ENCODE measurements at regions not wholly inside any gene's neighbourhood (a gene's known extent, or its start where the extent isn't known, plus 50 kb on each side); places are given as distances from the start of the nearest gene placed in this dataset.
"Not testable (repeated sequence)": the region's sequence is repeated elsewhere in the genome, so short reads cannot be mapped to it uniquely, and the experiment has no call there.

DNA sequence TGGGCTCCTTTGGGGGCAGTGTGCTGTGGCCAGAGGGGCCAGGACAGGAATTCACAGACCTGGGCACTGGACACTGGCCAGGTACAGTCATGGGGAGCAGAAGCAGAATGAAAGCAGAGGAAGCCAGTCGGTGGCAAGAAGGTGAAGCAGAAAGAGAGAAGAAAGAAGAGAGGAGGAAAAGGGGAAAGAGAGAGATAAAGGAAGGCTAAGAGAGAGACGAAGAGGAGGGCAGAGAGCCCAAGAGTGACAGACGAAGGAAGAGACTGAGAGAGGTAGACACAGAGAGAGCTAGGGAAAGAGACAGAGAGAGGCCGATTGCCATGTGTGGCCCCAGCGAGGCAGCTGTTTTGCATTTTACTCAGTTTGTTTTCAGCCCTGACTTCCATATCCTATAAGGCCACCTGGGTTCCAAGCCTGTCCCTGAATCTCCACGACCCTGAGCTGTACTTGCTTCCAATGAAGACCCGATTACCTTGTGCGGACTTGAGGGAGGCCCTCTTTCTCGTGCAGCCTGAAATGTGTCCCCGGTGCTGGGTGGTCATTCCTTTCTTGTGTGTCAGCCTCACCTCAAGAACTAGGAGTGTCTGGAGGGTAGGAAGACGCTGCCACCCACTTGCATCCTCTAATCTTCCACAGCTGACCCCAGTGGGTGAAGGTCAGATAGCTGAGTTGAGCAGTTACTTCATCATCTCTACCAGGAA, 73.9 kb downstream of the LSM3 start:
- DNase-seq, result no peak

DNA sequence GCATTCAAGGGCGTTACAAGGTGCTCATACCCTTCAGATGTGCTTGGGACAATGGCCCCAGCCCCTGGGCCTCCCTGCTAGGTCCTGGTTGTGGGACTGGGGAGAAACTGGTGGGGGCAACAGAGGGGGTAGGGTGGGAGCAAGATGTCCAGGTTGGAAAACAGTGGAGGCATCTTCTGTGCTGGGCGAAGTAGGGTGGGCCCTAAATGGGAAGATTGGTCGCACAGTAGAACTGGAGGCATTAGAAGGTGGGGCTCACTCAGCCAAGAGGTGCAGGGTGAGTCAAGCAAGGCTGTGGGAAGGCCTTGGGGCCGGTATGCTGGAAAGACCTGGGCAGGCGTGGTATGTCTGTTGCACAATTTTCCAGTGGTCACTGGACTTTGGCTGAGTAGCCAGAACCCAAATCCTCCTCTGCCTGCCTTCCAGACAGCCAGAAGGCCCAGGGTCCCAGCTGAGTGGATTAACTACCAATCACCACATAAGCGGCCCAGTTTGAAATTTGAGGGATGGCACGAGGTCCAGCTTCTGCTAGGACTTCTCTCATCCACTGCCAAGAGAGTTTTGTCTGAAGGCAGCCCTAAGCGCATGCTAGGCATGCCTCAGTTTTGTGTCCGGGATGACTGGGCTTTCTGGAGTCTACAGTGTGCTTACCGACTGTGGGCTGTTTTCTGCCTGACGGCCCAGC, 74.5 kb downstream of the LSM3 start:
- DNase-seq, result no peak

DNA sequence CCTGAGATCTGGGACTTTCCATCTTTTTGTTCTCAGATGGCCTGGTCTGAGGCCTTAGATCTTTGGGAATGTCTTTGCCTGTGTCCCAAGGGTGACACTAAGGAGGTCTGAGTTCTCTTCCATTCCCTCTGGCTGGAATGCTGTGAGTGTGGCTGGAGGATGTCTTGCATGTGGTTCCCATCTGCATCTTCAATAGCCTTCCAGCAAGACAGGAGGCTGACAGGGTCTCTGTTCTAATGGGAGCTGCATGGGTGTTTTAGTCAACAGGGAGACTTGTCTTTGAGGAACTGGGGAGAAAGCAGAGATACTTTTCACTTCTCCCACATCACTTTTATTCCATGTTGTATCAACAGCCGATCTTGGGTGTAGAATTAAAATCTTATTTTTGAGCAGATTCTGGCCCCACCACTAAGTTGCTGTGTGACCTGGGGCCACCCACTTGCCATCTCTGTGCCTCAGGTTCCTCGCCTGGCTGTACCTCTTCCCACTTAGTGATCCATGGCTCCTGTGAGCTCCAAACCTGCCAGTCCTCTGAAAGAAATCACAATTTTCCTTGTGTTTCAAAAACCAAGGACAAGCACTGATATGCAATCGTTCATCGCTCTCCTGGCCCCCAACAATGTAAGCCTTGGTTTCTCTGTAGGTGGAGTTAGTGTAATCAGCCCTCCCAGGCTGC, 75.2 kb downstream of the LSM3 start:
- DNase-seq, result no peak

DNA sequence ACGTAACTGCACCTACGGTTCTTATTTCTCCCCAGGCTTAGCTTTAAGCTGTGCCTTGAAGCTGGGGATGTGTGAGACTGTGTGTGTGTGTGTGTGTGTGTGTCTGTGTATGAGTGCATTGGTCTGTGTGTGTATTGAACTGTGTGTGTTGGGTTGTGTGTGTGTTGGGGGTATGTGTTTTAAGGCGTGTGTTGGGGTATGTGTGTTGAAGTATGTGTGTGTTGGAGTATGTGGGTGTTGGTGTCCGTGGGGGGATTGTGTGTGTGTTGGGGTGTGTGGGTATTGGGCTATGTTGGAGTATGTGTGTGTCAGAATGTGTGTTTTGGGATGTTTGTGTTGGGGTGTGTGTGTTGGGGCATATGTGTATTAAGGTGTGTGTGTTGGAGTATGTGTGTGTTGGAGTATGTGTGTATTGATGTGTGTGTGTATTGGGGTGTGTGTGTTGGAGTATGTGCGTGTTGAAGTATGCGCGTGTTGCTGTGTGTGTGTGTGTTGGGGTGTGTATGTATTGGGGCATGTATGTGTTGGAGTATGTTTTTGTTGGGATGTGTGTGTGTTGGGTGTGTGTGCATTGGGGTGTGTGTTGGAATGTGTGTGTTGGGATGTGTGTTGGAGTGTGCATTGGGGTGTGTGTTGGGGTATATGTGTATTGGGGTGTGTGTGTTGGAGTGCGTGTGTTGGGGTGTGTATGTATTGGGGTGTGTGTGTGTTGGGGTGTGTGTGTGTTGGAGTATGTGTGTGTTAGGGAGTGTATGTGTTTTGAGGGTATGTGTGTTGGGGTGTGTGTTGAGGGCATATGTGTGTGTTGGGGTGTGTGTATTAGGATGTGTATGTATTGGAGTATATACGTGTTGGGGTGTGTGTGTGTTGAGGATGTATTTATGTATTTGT, 76.4 kb downstream of the LSM3 start:
- no peak for DNase-seq

DNA sequence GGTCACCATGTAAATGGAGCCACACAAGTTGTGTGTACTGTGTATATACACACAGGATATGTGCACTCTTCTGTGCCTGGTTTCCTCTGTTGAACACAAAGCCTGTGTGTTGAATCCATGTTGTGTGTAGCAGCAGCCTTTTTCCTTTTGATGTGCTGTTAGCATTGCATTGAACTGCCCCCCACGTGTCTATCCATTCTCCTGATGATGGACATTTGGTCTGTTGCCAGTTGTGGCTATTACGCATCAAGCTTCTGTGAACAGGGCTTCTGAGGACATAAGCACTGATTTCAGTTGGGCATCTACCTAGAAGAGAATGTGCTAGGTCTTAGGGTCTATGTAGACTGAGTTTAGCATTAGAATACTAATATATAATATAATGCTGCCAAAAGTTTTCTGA, 77.4 kb downstream of the LSM3 start:
- no peak for DNase-seq

DNA sequence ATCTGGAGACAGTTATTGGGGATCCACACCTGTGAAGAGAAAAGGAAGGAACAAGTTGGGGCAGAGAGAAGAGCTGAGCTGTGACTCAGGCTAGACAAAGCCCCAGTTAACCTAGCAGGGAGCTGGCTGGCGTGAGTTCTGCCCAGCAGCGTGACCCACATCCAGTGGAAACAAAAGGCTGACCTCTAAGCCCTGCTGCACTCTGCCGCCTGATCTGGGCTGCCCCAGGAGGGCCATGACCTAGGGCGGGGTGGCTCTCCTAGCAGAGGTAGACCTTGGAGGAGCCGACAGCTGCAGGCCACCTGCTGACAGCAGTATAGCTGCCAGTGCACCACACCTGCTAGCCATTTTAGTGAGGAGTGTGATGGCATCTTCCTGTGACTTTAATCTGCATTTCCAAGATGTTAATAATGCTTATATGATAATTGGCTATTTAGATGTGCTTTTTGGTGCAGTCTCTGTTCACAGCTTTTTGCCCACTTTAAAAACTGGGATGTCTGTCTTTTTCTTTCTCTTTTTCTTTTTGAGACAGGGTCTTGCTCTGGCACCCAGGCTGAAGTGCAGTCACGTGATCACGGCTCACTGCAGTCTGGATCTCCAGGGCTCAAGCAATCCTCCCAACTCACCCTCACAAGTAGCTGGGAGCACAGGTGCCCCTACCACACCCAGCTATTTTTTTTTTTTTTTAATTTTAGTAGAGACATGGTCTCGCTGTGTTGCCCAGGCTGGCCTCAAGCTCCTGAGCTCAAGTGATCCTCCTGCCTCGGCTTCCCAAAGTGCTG, 78.1 kb downstream of the LSM3 start:
- DNase-seq, result no peak

DNA sequence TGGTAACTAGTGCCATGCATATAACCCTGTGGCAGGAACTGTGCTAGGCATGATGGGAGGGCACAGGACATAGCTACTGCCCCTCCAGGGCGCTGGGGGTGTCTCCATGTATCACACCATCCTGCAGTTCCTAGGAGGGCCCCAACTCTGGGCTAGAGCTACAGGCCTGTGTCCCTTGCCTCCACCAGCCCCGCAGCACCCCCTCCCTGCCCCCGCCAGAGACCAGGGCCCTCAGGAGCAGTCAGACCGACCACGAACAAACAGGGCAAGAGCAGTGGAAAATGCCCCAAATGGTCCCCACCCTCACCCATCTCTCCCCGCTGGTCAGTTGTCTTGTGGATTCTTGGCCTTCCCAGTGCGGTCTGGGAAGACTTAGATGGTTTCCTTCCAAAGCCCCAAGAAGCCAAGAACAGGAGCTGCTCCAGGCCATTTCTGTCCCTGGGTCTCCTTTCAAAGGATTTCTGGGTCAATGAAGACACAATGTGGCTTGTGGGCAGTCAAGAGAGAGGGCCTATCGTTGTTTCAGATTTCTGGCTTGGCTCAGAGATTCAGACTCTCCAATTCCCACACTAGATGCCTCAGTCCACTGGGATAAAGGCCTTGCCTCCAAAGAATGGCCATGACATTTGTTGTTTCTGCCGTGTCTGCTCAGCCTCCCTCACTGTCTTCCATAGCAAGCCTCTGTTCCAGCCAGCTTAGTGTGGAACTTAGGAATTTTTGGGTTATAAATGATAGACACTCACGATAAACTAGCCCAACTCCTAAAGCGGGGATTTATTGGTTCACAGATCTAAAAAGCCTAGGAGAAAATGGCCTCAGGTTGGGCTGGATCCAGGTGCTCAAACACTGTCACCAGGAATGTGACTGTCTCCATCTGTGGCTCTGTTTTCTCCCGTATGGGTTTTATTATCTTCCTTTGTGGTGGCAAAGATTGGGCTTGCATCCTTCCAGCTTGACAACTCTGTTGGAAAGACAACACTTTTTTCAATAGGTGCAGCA, 80.6 kb downstream of the LSM3 start:
- DNase-seq, result no peak

DNA sequence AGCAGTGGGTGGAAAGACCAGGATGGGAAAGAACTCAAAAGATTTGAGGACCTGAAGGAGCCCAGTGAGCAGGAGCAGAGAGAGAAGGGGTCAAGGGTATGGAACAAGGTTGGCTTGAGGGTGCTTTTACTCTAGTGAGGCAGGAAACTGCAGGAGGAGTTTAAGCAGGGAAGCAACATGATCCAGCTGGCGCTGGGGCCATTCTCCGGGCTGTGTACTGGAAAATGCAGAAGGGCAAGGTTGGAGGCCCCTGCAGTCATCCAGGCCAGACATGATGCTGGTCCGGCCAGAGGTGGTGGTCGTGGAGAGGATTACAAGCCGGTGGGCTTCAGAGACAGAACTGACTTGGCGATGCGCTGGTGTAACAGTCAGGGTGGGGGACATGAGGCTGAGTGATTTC, 81.8 kb downstream of the LSM3 start:
- DNase-seq, result no peak

DNA sequence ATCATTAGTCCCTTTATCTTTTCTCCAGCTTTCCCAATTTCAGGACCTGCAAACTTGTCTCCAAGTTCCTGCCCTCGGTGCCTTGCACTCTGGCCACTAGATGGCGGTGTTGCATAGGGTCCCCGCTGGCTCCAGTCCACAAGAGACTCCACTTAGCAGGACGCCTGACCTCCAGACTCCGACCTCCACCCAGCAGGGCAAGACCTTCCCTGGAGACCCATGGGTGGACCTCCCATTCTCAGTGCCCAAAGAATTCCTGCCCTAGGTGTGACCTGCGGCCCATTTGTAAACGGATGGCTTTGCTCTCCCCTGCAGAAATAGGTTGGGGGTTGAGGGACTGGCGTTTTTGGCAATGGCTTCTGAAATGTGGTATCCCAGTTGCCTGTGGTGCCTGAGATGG, 82.6 kb downstream of the LSM3 start:
- DNase-seq, result peak; percentile 87

DNA sequence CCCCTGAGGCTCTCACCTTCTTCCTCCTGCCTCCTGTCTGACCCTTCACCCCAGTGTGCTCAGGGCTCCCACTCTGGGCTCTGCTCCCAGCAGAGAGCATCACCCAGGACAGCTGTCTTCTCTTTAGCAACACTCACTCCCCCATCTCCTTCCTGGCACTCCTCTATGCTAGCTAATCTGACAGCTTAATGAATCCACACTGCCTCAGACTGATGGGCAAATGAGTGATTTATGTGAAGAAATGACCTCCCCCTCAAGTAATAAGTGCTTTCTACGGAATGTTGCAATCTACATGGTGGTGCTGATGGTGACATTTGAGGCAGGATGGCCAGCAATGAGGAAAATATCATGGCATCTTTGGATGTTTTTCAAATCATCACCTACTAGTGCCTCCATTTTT, 83.6 kb downstream of the LSM3 start:
- no peak for DNase-seq

DNA sequence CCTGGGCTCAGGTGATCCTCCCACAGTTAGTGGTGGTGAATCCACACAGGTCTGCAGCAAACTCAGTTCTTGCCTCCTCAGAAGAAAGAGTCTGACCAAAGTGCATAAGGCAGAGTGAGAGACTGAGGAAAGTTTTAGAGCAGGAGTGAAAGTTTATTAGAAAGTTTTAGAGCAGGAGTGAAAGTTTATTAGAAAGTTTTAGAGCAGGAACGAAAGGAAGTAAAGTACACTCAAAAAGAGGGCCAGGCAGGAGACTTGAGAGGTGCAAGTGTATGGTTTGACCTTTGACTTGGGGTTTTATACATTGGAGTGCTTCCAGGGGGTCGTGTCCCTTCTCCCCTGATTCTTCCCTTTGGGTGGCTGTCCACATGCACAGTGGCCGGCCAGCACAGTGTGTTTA, 84.2 kb downstream of the LSM3 start:
- DNase-seq, result no peak

DNA sequence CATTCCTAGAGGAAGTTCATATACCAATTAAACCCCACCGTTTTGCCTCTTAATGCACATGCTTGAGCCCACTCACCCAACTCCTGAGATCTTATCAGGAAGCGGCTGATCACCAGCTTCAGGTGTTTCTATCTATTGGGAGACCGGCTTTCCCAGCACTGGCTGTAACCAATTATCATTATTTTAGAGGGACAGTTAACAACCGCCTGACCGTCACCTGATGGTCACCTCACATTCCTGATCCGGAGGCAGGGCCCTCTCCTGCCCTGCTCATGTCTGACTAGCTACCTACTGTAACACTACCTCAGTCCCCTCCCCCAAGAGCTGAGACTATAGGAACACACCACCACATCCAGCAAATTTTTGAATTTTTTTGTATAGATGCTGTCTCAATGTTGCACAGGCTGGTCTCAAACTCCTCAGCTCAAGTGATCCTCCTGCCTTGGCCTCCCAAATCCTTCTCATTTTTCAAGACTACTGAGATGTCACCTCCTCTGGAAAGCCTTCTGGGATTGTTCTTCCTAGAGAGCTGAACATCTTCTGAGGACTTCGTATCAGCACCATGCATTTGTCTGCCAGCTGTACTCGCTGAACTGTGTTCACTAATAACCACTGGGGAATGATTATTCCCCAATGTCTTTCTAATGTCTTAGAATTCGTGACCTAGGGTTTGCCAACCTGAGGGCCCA, 84.8 kb downstream of the LSM3 start:
- no peak for DNase-seq

DNA sequence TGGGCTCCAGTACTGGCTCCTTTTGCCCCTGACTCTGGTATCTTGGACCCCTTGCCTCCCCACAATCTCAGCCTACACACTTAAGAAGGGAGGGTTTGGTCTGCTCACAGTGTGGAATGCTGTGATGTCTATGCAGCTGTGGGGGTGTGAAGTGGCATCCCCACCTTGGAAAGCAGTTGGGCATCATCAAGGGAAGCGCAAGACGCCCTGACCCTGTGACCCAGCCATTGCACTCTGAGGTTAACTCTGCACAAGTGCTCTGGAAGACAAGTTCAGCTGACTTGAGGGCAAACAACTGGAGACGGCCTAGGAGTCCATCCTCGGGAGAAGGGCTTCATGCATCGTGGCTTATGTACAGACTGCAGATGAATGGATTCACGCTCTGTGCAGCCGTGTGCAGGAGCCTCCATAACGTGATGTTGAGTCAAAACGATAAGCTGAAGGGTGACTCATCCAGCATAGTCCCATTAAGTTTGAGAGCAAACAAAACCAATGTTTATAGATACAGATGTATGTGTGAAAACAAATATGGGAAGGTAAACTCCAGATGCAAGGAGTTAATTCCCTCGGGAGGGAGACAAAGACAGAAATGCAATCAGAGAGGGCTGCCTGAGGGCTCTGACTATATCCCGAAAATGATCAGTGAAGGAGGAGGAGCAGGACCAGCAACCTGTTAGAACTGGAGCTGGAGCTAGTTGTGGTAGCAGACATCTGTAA, 86.8 kb downstream of the LSM3 start:
- DNase-seq, result no peak

DNA sequence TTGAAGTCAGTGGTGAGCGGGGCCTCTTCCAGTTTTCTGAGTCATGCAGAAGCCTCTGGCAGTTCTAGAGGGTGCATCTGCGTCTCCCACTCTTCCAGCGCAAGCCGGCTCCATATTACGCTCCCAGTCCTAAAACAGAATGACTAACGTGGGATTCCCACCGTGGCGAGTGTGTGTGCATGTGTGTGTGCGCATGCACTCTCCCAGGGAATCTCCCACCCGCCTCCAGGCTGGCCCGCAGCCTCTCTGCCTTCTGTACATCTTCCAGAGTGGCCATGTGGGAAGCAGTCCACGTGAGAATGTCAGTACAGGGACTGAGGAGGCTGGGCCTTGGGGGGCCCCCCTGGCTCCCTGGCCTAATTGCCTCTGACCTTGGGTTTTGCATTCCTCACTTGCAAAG, 87.7 kb downstream of the LSM3 start:
- no peak for DNase-seq

DNA sequence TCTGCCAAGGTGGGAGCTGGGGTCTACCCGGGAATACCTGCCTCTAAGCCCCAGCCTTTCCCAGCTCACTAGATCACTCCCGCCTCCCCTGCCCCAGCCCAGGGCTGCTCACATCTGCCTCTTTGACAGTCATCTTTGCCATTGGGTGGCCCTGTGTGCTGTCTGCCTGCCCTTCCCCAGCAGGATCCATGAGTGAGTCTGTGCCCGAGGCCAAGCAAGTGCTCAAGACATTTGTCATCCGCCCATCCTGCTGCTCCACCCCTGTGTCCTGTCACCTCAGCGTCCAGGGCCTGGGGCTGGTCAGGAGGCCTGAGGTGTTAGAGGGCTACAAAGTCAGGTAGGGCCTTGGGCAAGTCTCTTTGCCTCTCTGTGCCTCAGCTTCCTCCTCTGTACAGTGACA, 89.4 kb downstream of the LSM3 start:
- DNase-seq, result no peak

DNA sequence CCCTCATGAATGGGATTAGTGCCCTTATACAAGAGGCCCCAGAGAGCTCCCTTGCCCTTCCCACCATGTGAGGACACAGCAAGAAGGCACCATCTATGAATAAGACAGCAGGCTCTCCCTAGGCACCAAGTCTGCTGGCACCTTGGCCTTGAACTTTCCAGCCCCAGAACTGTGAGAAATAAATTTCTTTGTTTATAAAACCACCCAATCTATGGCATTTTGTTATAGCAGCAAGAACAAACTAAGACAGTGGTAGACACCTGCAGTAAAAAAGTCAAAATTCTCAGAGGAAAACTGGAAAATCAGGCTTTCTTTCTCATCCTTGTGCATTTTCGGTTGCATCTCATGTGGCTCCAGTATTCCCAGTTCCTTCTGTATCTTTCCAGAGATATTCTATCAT, 90.3 kb downstream of the LSM3 start:
- DNase-seq, result no peak

DNA sequence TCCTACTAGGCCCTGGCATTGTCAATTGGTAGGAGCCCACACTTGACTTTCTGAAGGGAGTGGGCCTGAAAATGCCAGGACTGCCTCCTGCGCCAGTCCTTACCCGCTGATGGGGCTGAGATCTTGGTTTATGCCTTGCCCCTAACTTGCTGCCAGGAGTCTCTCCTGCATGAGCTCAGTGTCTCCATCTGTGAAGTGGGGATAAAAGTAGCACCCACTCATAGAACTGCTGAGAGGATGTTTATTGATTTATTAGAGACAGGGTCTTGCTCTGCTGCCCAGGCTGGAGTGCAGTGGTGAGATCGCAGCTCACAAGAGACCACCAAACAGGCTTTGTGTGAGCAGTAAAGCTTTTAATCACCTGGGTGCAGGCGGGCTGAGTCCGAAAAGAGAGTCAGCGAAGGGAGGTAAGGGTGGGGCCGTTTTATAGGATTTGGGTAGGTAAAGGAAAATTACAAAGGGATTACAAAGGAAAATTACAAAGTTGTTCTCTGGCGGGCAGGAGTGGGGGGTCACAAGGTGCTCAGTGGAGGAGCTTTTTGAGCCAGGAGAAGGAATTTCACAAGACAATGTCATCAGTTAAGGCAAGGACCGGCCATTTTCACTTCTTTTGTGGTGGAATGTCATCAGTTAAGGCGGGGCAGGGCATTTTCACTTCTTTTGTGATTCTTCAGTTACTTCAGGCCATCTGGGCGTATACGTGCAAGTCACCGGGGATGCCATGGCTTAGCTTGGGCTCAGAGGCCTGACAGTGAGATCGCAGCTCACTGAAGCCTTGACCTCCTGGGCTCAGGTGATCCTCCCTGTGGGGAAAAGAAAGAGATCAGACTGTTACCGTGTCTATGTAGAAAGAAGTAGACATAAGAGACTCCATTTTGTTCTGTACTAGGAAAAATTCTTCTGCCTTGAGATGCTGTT, 93.7 kb downstream of the LSM3 start:
- DNase-seq, result not testable (repeated sequence)

DNA sequence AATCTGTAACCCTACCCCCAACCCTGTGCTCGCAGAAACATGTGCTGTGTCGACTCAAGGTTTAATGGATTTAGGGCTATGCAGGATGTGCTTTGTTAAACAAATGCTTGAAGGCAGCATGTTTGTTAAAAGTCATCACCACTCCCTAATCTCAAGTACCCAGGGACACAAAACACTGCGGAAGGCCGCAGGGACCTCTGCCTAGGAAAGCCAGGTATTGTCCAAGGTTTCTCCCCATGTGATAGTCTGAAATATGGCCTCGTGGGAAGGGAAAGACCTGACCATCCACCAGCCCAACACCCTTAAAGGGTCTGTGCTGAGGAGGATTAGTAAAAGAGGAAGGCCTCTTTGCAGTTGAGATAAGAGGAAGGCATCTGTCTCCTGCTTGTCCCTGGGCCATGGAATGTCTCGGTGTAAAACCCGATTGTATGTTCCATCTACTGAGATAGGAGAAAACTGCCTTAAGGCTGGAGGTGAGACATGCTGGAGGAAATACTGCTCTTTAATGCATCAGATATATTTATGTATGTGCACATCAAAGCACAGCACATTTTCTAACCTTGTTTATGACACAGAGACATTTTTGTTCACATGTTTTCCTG, 94.4 kb downstream of the LSM3 start:
- not testable (repeated sequence) for DNase-seq
